NCI-H128 (cell line): ENCODE measurements at regions not wholly inside any gene's neighbourhood (a gene's known extent, or its start where the extent isn't known, plus 50 kb on each side); places are given as distances from the start of the nearest gene placed in this dataset.
"Not testable (repeated sequence)": the region's sequence is repeated elsewhere in the genome, so short reads cannot be mapped to it uniquely, and the experiment has no call there.

Source experiments
- DNase-seq: peaks from one replicate; lab custom pipeline; 2025; ENCODE audit not compliant: unreplicated experiment; lab: John Stamatoyannopoulos, UW

GRCh38 chr6:168194732-168195567 is 115.9 kb upstream of the FRMD1 start:
- no peak for DNase-seq

- no peak for DNase-seq
These were observed 115.1 kb upstream of the FRMD1 start for GRCh38 chr6:168193816-168194721.

- DNase-seq: no peak
These were observed 114.1 kb upstream of the FRMD1 start for GRCh38 chr6:168192901-168193815.

GRCh38 chr6:168192195-168192900 is 113.3 kb upstream of the FRMD1 start:
- DNase-seq: no peak

GRCh38 chr6:168190646-168191443 is 111.8 kb upstream of the FRMD1 start:
- DNase-seq: no peak

GRCh38 chr6:168190014-168190405 is 111.0 kb upstream of the FRMD1 start:
- DNase-seq: no peak

- DNase-seq: no peak
These were observed 110.4 kb upstream of the FRMD1 start for GRCh38 chr6:168189200-168190013.

GRCh38 chr6:168188369-168189199 is 109.6 kb upstream of the FRMD1 start:
- no peak for DNase-seq

GRCh38 chr6:168186438-168186837 is 107.4 kb upstream of the FRMD1 start:
- DNase-seq: no peak

- not testable (repeated sequence) for DNase-seq
These were observed 107.0 kb upstream of the FRMD1 start for GRCh38 chr6:168186018-168186417.

- no peak for DNase-seq
These were observed 105.7 kb upstream of the FRMD1 start for GRCh38 chr6:168184701-168185100.

- DNase-seq: no peak
These were observed 104.6 kb upstream of the FRMD1 start for GRCh38 chr6:168183613-168183970.

GRCh38 chr6:168182908-168183612 is 104.0 kb upstream of the FRMD1 start:
- DNase-seq: no peak

- DNase-seq: no peak
These were observed 103.4 kb upstream of the FRMD1 start for GRCh38 chr6:168182366-168182765.

- DNase-seq: no peak
These were observed 102.9 kb upstream of the FRMD1 start for GRCh38 chr6:168181876-168182275.

- DNase-seq: no peak
These were observed 102.3 kb upstream of the FRMD1 start for GRCh38 chr6:168181316-168181715.

- no peak for DNase-seq
These were observed 101.6 kb upstream of the FRMD1 start for GRCh38 chr6:168180548-168181011.
